PC-9 (cell line): ENCODE measurements at regions not wholly inside any gene's neighbourhood (a gene's known extent, or its start where the extent isn't known, plus 50 kb on each side); places are given as distances from the start of the nearest gene placed in this dataset.

Source experiments
- BruUV-seq: library from RNA; stranded (reverse); fragments of 400-500 nt; replicated peaks from 2 replicates; lab custom pipeline; 2021; lab: Mats Ljungman, UMichigan
- CTCF ChIA-PET: fragments of 300-600 bp; sonication (Branson Sonifier 250); formaldehyde crosslinking; loops from one replicate; lab custom pipeline; 2022; ENCODE audit warnings: antibody characterized with exemption; lab: Charles Lee
- POLR2A ChIA-PET: fragments of 300-600 bp; sonication (Branson Sonifier 250); formaldehyde crosslinking; loops from one replicate; lab custom pipeline; 2022; ENCODE audit warnings: antibody characterized with exemption; ENCODE audit not compliant: unreplicated experiment; lab: Charles Lee
- DNase-seq, 2 experiments: peaks; one replicate each; pipeline versions ENCODE4 v3.0.0 to v3.0.0-alpha.2; 2015 to 2022; ENCODE audit warnings: mixed read lengths in 1 of 2
- H2AFZ ChIP-seq: fragments of 200-600 bp; sonication (generic); 2 replicates; pipeline ENCODE4 v1.8.1; 2017; ENCODE audit warnings: antibody characterized with exemption
- H3F3A ChIP-seq: fragments of 200-600 bp; sonication (generic); 2 replicates; pipeline ENCODE4 v1.8.1; 2017; ENCODE audit warnings: antibody characterized with exemption, mild to moderate bottlenecking, low read depth; ENCODE audit not compliant: insufficient read depth
- H3K27ac ChIP-seq: fragments of 200-600 bp; sonication (generic); 2 replicates; pipeline ENCODE4 v1.6.1; 2016; ENCODE audit warnings: mixed run types
- H3K27me3 ChIP-seq: fragments of 200-600 bp; sonication (generic); 2 replicates; pipeline ENCODE4 v1.6.1; 2016; ENCODE audit warnings: low read depth, mixed run types; ENCODE audit not compliant: insufficient read depth
- H3K36me3 ChIP-seq: fragments of 200-600 bp; sonication (generic); 2 replicates; pipeline ENCODE4 v1.6.1; 2016; ENCODE audit warnings: low read depth, mixed run types
- H3K4me1 ChIP-seq: fragments of 200-600 bp; sonication (generic); replicated peaks from 2 replicates; pipeline ENCODE4 v1.6.1; 2016; ENCODE audit warnings: mixed run types; ENCODE audit not compliant: insufficient read depth
- H3K4me2 ChIP-seq: fragments of 200-600 bp; sonication (generic); 2 replicates; pipeline ENCODE4 v1.6.1; 2017; ENCODE audit warnings: mixed run types
- H3K4me3 ChIP-seq: fragments of 200-600 bp; sonication (generic); 2 replicates; pipeline ENCODE4 v1.6.1; 2016; ENCODE audit warnings: mixed run types
- H3K79me2 ChIP-seq: fragments of 200-600 bp; sonication (generic); 2 replicates; pipeline ENCODE4 v1.6.1; 2017; ENCODE audit warnings: low read depth, mixed run types
- H3K9me2 ChIP-seq: fragments of 200-600 bp; sonication (generic); 2 replicates; pipeline ENCODE4 v1.8.1; 2017; ENCODE audit warnings: mild to moderate bottlenecking; ENCODE audit not compliant: insufficient read depth
- H3K9me3 ChIP-seq: fragments of 200-600 bp; sonication (generic); 2 replicates; pipeline ENCODE4 v1.8.1; 2016; ENCODE audit warnings: low read depth; ENCODE audit not compliant: insufficient read depth
- H4K20me1 ChIP-seq: fragments of 200-600 bp; sonication (generic); 2 replicates; pipeline ENCODE4 v1.8.1; 2017; ENCODE audit not compliant: insufficient read depth
- CTCF ChIP-seq: fragments of 200-600 bp; sonication (generic); conservative IDR thresholded peaks from 2 replicates; pipeline ENCODE4 v1.6.1; 2017; ENCODE audit warnings: mixed run types, antibody characterized with exemption, mild to moderate bottlenecking, moderate library complexity
- EZH2 ChIP-seq: fragments of 200-600 bp; sonication (generic); IDR thresholded peaks from 2 replicates; pipeline ENCODE4 v1.8.0; 2017; ENCODE audit warnings: antibody characterized with exemption, low read depth
- intact Hi-C: fragments of 100-400 bp; cut with micrococcal nuclease; formaldehyde crosslinking; loops from one replicate; pipeline ENCODE4 v1.10.0; 2022; ENCODE audit not compliant: unreplicated experiment

DNA sequence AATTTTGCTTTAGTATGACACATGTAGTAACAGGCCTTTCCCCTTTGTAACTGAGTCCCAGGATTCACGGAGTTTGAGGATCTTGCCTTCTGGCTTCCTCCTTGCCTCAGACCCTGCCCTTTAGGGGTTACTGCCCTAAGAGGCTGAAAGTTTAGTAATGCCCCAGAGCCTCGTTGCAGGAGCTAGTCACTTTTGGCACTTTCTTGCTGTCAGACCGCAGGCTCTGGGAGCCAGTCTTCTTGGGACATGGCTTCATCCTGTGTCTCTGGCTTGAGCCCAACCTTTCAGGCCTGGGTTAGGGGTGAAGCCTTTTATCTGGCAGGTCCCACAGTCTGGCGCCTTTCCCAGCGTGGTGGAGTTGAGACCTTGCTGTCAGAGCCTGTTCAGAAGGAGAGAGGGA is 185.6 kb upstream of the DMRT1 start:
- CTCF ChIA-PET = no interaction called here
- Histone ChIP-seq H2AFZ (no peak overlapping the region), H3K27ac (no peak overlapping the region), H3K4me2 (no peak overlapping the region), H3K4me1 (no peaks in the 10 kb centered on the region), H3F3A (no peaks in the 10 kb centered on the region), H3K9me2 (no peaks in the 10 kb centered on the region), H4K20me1 (no peaks in the 10 kb centered on the region), H3K4me3 (no peak overlapping the region), H3K79me2 (no peaks in the 10 kb centered on the region), H3K36me3 (no peaks in the 10 kb centered on the region), H3K9me3 (no peaks in the 10 kb centered on the region), H3K27me3 (no peaks in the 10 kb centered on the region)
- no TSS peak for BruUV-seq
- no peak for TF ChIP-seq EZH2
- TF ChIP-seq CTCF = no peak
- intact Hi-C loops = no loop called here
- DNase-seq = no peak
- POLR2A ChIA-PET = no interaction called here

DNA sequence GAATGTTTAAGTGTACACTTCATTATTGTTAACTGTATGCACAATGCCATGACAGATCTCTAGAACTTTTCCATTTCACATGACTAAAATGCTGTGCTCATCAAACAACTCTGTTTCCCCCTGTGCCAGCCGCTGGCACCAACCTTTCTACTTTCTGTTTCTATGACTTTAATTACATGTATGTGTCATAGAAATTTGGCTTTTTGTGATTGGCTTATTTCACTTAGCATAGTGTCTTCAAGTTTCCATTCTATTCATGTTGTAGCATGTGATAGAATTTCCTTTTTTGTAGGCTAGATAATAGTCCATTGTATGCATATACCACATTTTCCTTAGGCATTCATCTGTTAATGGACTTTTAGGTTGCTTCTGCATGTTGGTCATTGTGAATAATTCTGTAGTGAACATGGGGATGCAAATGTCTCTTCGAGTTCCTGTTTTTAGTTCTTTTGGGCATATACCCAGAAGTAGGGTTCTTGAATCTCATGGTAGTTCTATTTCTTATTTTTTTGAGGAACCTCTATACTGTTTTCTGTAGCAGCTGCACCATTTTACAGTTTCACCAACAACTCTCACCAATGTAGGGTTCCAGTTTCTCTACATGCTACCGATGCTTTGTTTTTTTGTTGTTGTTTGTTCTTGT is 184.4 kb upstream of the DMRT1 start:
- H2AFZ ChIP-seq = no peak overlapping the region
- DNase-seq = no peak
- H3K4me3 ChIP-seq = no peak overlapping the region
- TF ChIP-seq CTCF (no peak), EZH2 (no peak)
- H3K27ac ChIP-seq = no peak overlapping the region
- H3K4me1 ChIP-seq = no peaks in the 10 kb centered on the region
- intact Hi-C loops = no loop called here
- no peaks in the 10 kb centered on the region for H3F3A ChIP-seq
- ChIA-PET POLR2A (no interaction called here), CTCF (no interaction called here)
- H3K9me2 ChIP-seq = no peaks in the 10 kb centered on the region
- no peaks in the 10 kb centered on the region for H4K20me1 ChIP-seq
- H3K9me3 ChIP-seq = no peaks in the 10 kb centered on the region
- H3K27me3 ChIP-seq = no peaks in the 10 kb centered on the region
- BruUV-seq = no TSS peak
- H3K79me2 ChIP-seq = no peaks in the 10 kb centered on the region
- H3K36me3 ChIP-seq = no peaks in the 10 kb centered on the region
- no peak overlapping the region for H3K4me2 ChIP-seq

DNA sequence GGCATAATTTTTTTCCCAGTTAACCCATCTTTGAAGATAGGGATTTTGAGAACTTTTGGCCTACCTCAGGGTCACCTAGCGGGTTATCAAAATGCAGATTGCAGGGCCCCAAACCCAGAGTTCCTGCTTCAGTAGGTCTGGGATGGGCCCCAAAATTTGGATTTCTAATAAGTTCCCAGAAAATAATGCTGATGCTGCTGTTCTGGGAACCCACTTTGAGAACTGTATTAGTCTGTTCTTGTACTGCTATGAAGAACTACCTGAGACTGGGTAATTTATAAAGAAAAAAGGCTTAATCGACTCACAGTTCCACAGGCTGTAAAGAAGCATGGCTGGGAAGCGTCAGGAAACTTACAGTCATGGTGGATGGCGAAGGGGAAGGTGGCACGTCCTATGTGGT is 182.2 kb upstream of the DMRT1 start:
- CTCF ChIA-PET = no interaction called here
- H3K27ac ChIP-seq = no peak overlapping the region
- H3K36me3 ChIP-seq = no peaks in the 10 kb centered on the region
- H3K4me3 ChIP-seq = no peak overlapping the region
- no peaks in the 10 kb centered on the region for H3K79me2 ChIP-seq
- H3K9me2 ChIP-seq = no peaks in the 10 kb centered on the region
- H2AFZ ChIP-seq = no peak overlapping the region
- no peaks in the 10 kb centered on the region for H4K20me1 ChIP-seq
- no peaks in the 10 kb centered on the region for H3F3A ChIP-seq
- intact Hi-C loops = no loop called here
- no peak for DNase-seq
- H3K27me3 ChIP-seq = no peaks in the 10 kb centered on the region
- H3K4me2 ChIP-seq = no peak overlapping the region
- H3K9me3 ChIP-seq = no peaks in the 10 kb centered on the region
- no peak for TF ChIP-seq EZH2
- POLR2A ChIA-PET = no interaction called here
- H3K4me1 ChIP-seq = no peaks in the 10 kb centered on the region
- no TSS peak for BruUV-seq

DNA sequence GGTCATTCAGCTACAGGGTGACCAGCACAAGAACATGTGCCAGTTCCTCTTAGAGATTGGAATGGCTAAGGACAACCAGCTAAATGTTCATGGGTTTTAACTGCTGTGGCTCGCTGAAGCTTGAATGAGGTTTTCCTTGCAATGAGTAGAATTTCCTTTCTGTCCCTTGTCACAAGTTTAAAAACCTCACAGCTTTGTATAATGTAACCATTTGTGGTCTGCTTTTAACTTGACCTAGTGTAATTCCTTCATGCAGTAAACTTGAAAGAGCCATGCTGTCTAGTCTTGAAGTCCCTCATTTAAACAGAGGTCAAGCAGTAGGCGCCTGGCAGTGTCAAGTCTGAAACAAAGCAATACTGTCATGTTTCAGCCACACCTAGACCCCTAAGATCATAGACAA is 181.3 kb upstream of the DMRT1 start:
- Histone ChIP-seq H3K4me1 (no peaks in the 10 kb centered on the region), H3K9me2 (no peaks in the 10 kb centered on the region), H3K27me3 (no peaks in the 10 kb centered on the region), H3K27ac (no peak overlapping the region), H3K4me3 (no peak overlapping the region), H3K4me2 (no peak overlapping the region), H3K9me3 (no peaks in the 10 kb centered on the region), H3F3A (no peaks in the 10 kb centered on the region), H3K79me2 (no peaks in the 10 kb centered on the region), H3K36me3 (no peaks in the 10 kb centered on the region), H2AFZ (no peak overlapping the region), H4K20me1 (no peaks in the 10 kb centered on the region)
- DNase-seq = no peak
- TF ChIP-seq EZH2 (no peak), CTCF (no peak)
- intact Hi-C loops = no loop called here
- ChIA-PET CTCF (no interaction called here), POLR2A (no interaction called here)
- BruUV-seq = no TSS peak
